Dedifferentiated amniotic fluid mesenchymal stem cell (primary cell): ENCODE measurements at regions not wholly inside any gene's neighbourhood (a gene's known extent, or its start where the extent isn't known, plus 50 kb on each side); places are given as distances from the start of the nearest gene placed in this dataset.
"Not testable (repeated sequence)": the region's sequence is repeated elsewhere in the genome, so short reads cannot be mapped to it uniquely, and the experiment has no call there.

Experiments
- DNase-seq: peaks from one replicate; pipeline ENCODE4 v3.0.0-alpha.2; 2016; ENCODE audit errors: extremely low spot score

DNA sequence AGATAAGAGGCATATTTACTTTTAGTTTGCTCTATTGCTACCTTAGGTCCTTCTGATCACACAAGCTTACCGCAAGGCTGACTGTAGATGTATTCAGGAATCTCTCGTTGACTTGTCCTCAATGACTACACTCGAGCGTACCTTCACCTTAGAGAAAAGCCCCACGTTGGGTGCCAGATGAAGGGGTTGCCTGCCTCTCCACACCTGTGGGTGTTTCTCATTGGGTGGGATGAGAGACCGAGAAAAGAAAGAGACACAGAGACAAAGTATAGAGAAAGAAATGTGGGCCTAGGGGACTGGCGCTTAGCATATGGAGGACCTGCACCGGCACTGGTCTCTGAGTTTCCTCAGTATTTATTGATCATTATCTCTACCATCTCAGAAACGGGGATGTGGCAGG is 51.8 kb downstream of the ASCL4 start:
- no peak for DNase-seq

GRCh38 chr12:107829271-107829670 is 54.8 kb downstream of the ASCL4 start:
- DNase-seq: no peak

DNA sequence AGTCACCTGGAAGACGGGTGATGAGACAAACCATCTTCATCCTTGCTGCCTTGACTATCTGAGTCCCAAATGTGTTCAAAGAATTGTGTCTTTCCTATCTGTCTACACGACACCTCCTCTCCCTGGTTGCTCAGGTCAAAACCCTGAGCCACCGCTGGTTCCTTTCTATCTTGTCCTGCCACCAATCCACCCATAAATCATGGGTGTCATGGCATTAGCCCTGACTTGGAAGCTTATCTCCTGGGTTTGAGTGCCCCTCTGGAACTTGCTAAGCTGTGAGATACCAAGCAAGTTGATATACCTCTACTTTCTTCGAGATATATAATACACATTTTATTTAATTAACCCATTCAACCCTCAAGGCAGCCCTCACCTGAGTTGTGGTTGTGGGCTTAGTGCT is 57.9 kb downstream of the ASCL4 start:
- no peak for DNase-seq

- DNase-seq: no peak
These were observed 65.7 kb downstream of the ASCL4 start for GRCh38 chr12:107840186-107840585.

DNA sequence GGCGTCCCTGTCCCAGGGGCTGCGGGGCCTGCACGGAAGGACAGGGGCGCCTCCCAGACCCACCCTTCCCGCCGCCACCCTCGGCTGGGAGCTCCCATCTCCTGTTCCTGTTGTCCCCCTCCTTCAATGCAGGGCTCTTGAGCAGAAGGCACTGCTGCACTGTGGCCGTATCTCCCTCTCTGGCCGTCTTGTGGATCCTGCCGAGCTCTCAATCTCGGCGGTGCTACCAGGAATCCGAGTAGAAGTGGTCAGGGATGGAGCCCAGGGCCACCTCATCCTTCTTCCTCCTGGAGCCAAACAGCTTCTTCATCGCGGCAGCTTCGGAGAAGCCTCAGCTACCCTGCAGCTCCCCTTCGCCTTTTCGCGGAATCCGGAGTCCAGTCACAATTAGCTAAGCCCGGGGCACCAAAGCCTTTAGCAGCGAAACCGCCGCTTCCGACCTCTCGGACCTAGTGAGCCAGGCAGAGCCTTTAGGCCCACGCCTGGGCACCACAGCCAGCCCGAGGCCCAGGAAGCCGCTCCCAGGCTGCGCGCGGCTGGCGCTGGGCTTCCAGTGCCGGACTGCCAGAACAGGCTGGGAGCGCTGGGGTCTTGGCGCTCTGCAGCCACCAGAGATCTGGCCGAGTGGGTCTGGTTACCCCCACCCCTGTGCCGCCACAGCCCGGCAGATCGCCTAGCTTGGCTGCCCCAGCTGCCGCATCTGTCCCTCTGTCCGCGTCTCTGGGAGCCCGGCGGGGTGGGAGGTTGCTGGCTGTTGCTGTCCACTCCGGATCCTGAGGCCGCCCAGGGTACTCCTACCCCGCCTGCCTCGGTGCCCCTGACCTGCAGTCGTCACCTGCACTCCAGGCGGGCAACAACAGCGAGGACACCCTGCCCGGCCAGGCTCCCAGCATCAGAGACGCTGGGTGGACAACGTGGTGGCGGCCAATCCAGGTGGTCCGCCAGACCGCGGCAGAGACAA is 69.1 kb downstream of the ASCL4 start:
- no peak for DNase-seq

DNA sequence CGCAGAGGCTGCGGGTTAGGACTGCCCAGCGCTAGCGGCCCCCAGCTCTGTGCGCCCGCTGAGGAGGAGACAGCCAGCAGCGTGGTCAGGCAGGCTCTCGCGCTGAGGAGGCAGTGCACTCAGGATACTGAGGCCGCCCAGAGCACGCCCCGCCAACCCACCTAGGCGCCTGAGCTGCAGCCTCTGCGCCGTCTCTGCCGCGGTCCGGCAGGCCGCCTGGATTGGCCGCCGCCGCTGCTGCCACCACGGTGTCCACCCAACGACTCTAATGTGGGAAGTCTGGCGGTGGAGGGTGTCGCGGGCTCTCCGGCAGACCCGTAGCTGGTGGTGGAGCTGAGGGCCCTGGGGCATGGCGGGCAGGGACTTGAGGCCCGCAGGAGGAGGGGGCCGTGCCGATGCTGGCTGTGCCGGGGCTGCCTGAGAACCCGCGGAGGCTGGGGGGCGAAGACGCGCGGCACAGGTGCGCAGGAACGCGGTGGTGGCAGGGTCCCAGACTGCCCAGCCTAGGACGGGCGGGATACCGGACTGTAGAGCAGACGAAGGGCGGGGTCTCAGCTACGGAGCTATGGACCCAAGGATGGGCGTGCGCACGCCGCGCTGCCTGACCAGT is 69.9 kb downstream of the ASCL4 start:
- DNase-seq: no peak

GRCh38 chr12:107845226-107845979 is 70.9 kb downstream of the ASCL4 start:
- no peak for DNase-seq

GRCh38 chr12:107845980-107846659 is 71.6 kb downstream of the ASCL4 start:
- DNase-seq: no peak

GRCh38 chr12:107847430-107847829 is 72.9 kb downstream of the ASCL4 start:
- no peak for DNase-seq

- no peak for DNase-seq
These were observed 73.3 kb downstream of the ASCL4 start for GRCh38 chr12:107847830-107848229.

- DNase-seq: no peak
These were observed 79.0 kb downstream of the ASCL4 start for GRCh38 chr12:107853479-107853878.

DNA sequence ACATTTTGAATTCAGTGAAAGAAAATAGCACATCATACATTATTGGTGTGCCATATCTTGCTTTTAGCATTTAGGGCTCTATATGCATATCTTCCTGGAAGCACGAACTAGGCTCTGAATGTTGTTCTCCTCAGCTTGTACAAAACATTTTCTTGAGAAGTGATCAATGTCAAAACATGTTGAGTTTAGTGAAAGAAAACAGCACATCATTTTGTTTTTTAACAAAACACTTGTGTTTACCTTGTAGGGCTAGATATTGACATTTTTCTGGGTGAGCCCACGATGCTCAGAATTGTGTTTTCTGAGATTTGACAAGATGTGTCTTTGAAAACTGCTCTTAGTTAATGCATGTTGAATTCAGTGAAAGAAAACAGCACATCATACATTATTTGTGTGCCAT is 81.0 kb downstream of the ASCL4 start:
- DNase-seq: no peak

DNA sequence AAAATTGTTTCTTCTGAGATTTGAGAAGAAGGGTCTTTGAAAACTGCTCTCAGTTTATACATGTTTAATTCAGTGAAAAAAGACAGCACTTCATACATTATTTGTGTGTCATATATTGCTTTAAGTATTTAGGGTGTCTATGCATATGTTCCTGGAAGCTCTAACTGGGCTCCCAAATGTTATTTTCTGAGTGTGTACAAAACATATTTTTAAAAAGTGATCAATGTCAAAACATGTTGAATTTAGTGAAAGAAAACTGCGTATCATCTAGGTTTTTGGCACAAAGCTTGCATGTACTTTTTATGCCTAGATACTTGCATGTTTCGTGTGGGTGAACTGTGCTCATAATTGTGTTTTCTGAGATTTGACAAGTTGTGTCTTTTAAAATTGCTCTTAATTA is 81.6 kb downstream of the ASCL4 start:
- DNase-seq: no peak

GRCh38 chr12:107857191-107857590 is 82.7 kb downstream of the ASCL4 start:
- no peak for DNase-seq

GRCh38 chr12:107859367-107859766 is 84.9 kb downstream of the ASCL4 start:
- DNase-seq: no peak

DNA sequence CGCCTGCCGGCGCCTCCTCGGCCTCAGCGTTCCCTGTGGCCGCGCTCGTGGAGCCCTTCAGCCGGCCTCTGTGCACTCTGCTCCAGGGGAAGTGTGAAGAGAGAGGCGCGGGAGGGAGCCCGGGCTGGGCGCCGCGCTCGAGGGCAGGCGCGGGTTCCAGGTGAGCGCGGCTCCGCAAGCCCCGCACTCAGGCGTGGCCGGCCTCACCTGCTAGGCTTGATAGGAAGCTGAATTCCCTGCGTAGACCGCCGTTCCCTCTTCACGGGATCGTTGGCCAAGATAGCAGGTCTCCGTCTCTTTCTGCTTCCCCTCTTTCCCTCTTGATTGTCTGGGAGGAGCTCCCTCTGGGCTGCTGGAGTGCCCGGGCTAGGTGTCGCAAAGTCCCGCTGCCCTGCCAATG is 89.7 kb downstream of the ASCL4 start:
- no peak for DNase-seq

DNA sequence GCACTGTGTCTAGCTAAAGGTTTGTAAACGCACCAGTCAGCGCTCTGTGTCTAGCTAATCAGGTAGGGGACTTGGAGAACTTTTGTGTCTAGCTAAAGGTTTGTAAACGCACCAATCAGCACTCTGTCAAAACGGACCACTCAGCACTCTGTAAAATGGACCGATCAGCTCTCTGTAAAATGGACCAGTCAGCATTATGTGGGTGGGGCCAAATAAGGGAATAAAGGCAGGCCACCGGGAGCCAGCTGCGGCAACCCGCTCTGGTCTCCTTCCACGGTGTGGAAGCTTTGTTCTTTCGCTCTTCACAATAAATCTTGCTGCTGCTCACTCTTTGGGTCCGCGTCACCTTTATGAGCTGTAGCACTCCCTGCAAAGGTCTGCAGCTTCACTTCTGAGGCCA is 90.2 kb downstream of the ASCL4 start:
- not testable (repeated sequence) for DNase-seq

DNA sequence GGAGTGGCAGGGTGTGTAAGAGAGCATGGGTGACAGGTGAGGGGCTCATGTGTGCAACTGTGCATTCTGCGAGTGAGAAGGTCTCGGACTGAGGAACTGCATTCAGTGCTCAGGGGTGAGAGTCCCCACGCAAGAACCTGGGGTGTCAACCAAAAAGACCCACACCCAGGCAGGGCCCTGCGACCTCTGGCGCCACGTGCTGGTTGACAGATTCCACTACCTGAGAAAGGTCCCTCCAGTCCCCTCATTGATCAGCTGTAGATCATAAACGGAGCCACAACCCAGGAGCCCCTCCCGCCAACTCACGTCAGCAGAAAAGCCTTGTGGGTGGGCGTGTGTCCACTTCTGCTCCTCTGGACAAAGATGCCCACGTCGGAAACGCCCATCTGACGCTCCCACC is 98.7 kb downstream of the ASCL4 start:
- DNase-seq: no peak

DNA sequence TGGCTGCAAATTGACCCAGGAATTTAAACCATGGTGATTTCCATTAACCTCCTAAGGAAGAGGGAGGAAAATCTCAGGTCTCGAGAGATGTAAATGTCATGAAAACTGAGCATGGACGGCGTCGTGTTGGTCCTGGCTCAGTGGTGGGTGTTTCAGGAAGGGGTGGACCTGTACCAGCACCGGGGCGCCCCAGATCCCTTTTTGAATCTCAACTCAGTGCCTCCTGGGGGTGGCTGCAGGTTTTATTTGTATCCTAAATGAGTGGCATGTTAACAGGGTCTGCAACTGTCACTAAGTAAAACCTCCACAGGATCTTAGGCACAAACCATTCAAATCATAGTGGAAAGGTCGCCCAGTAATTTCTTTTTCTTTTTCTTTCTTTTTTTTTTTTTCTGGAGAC is 101.3 kb downstream of the ASCL4 start:
- no peak for DNase-seq

DNA sequence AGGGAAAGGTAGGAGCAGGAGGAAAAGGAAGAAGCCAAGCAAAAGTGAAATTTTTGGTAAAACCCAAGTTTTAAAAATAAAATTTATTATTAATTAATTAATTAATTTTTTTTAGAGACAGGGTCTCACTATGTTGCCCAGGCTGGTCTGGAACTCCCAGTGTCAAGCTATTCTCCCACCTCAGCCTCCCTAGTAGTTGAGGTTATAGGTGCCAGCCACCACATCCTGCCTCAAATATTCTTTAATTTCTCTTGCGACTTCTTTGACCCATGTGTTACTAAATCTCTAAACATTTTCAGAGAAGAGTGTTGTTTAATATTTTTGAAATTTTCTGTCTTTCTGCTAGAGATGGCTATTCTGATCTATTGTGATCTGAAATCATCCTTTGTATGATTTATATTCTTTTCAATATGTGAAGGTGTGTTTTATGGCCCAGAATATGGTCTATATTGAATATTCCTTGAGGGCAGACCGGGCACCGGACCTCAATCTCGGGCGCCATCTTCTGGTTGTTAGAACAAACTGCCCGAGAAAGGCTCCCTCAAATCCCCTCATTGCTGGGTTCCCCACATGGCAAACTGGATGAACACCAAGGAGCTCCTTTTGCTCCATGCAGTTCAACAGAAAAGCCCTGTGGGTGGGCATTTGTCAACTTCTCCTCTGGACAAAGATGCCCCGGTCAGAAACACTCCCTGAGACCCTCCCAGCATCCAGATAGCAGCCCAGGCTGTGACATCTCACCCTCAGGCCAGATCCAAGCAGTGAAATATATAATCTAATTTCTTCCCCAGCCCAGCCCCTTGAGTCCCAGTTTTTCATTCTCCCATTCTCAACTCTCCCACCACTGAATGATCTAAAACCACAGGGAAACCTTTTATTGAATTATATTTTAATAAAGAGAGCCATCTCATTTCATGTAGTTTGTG is 110.5 kb downstream of the ASCL4 start:
- peak; percentile 31 for DNase-seq

DNA sequence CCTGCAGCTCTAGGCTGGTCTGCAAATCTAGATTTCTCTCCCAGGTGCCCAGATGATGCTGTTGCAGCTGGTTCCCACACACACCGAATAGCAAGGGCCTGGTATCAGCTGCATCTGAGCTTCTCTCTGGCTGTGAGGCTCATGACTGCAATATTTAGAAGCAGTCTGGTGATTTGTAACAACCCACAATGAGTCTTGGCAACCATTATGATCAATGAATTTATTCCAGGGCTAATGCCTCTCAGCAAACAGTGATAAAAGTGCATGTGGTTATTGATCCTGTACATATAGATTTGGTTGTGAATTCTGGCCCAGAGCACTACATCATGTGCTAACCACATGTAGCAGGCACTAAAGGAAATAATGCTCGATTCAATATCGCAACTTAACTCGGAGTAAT is 114.3 kb downstream of the ASCL4 start:
- no peak for DNase-seq
